Esophagus squamous epithelium (tissue), 5 donors: ENCODE measurements at regions not wholly inside any gene's neighbourhood (a gene's known extent, or its start where the extent isn't known, plus 50 kb on each side); places are given as distances from the start of the nearest gene placed in this dataset.
A peak's percentile ranks its signal among the peaks of the same experiment; 100 is the strongest.
"Not testable (repeated sequence)": the region's sequence is repeated elsewhere in the genome, so short reads cannot be mapped to it uniquely, and the experiment has no call there.

ENCODE experiments used
- DNase-seq: peaks from one replicate; lab custom pipeline; 2025; lab: John Stamatoyannopoulos, UW
- H3K27ac ChIP-seq, 4 donors: fragments of 200-600 bp; sonication (generic); one replicate each; pipeline ENCODE4 v1.5.1; 2016 to 2019; ENCODE audit warnings: mild to moderate bottlenecking in 1 of 4
- H3K27me3 ChIP-seq, 4 donors: fragments of 200-600 bp; sonication (generic); 1 replicate in 3 of 4; 2 replicates in 1 of 4; pipeline versions ENCODE4 v1.5.1 to v1.6.0; 2017 to 2021; ENCODE audit warnings: antibody characterized with exemption in 1 of 4
- H3K36me3 ChIP-seq, 3 donors: fragments of 200-600 bp; sonication (generic); one replicate each; pipeline ENCODE4 v1.5.1; 2016 to 2019
- H3K4me1 ChIP-seq, 3 donors: fragments of 200-600 bp; sonication (generic); one replicate each; pipeline ENCODE4 v1.5.1; 2017 to 2019
- H3K4me3 ChIP-seq, 4 donors: fragments of 200-600 bp; sonication (generic); 1 replicate in 3 of 4; 2 replicates in 1 of 4; pipeline ENCODE4 v1.5.1; 2016 to 2019; ENCODE audit warnings: mild to moderate bottlenecking in 2 of 4, moderate library complexity in 1 of 4
- H3K9me3 ChIP-seq, 3 donors: fragments of 200-600 bp; sonication (generic); one replicate each; pipeline ENCODE4 v1.5.1; 2016 to 2019
- CTCF ChIP-seq, 6 experiments: fragments of 450-650 bp in 4 of 6; fragments of 200-600 bp in 2 of 6; sonication (generic) in 2 of 6; IDR thresholded peaks; one replicate each; pipeline ENCODE4 v1.5.1; 2016 to 2019; ENCODE audit warnings: antibody characterized with exemption in 6 of 6, mild to moderate bottlenecking in 4 of 6, moderate library complexity in 4 of 6
- POLR2A ChIP-seq, 4 donors: fragments of 450-650 bp; IDR thresholded peaks; one replicate each; pipeline ENCODE4 v1.6.1; 2017; ENCODE audit warnings: antibody characterized with exemption in 4 of 4, mild to moderate bottlenecking in 4 of 4, moderate library complexity in 3 of 4
- WGBS, 2 donors: methylation state at CpG; one replicate each; pipeline ENCODE4 v1.1.5; 2018; 5-methylcytosine and 5-hydroxymethylcytosine counted together
- intact Hi-C: fragments of 100-400 bp; cut with DNase I; formaldehyde crosslinking; loops from one replicate; pipeline ENCODE4 v1.15.0; 2022
- donor health status: DM: yes; HTN: yes; CAD: no.

- no peak overlapping the region for H3K4me3 ChIP-seq
- H3K27ac ChIP-seq = no peak overlapping the region
- intact Hi-C loops = no loop called here
- H3K36me3 ChIP-seq = no peaks in the 10 kb centered on the region
- no peaks in the 10 kb centered on the region for H3K4me1 ChIP-seq
- H3K9me3 ChIP-seq = no peaks in the 10 kb centered on the region
- TF ChIP-seq CTCF (IDR thresholded peaks at IDR 0.05) (peak in 4 of 6 experiments; percentile 29 to 60 (median 34)), POLR2A (IDR thresholded peaks at IDR 0.05) (no peak)
- no peaks in the 10 kb centered on the region for H3K27me3 ChIP-seq
- DNase-seq = no peak
Observed at GRCh38 chr6:85756982-85757381, 114.3 kb upstream of the SYNCRIP start.

- no peak for DNase-seq
- Histone ChIP-seq H3K27ac (no peak overlapping the region), H3K9me3 (no peaks in the 10 kb centered on the region), H3K36me3 (no peaks in the 10 kb centered on the region), H3K27me3 (no peaks in the 10 kb centered on the region), H3K4me1 (no peaks in the 10 kb centered on the region), H3K4me3 (no peak overlapping the region)
- TF ChIP-seq CTCF (IDR thresholded peaks at IDR 0.05) = no peak
- TF ChIP-seq POLR2A (IDR thresholded peaks at IDR 0.05) = no peak
- 20 to 31% methylated on average over 2 of the region's 2 CpGs for WGBS, 2 donors
- intact Hi-C loops = no loop called here
Observed at GRCh38 chr6:85754894-85755293, 112.2 kb upstream of the SYNCRIP start.

- intact Hi-C loops = no loop called here
- TF ChIP-seq POLR2A (IDR thresholded peaks at IDR 0.05) = no peak
- TF ChIP-seq CTCF (IDR thresholded peaks at IDR 0.05) = no peak
- no peak overlapping the region for H3K27ac ChIP-seq
- no peak overlapping the region for H3K4me3 ChIP-seq
- H3K36me3 ChIP-seq = no peaks in the 10 kb centered on the region
- no peaks in the 10 kb centered on the region for H3K27me3 ChIP-seq
- no peaks in the 10 kb centered on the region for H3K9me3 ChIP-seq
- no peaks in the 10 kb centered on the region for H3K4me1 ChIP-seq
- DNase-seq = no peak
- WGBS, 2 donors = 67 to 70% methylated on average over 5 of the region's 5 CpGs
Observed at GRCh38 chr6:85752602-85753001, 109.9 kb upstream of the SYNCRIP start.

GRCh38 chr6:85751374-85752055, 108.8 kb upstream of the SYNCRIP start:
- H3K9me3 ChIP-seq = no peaks in the 10 kb centered on the region
- H3K27me3 ChIP-seq = no peaks in the 10 kb centered on the region
- intact Hi-C loops = no loop called here
- DNase-seq = no peak
- H3K36me3 ChIP-seq = no peaks in the 10 kb centered on the region
- 71% methylated on average over 3 to 5 of the region's 5 CpGs for WGBS, 2 donors
- TF ChIP-seq CTCF (IDR thresholded peaks at IDR 0.05) = no peak
- TF ChIP-seq POLR2A (IDR thresholded peaks at IDR 0.05) = no peak
- no peaks in the 10 kb centered on the region for H3K4me1 ChIP-seq
- no peak overlapping the region for H3K27ac ChIP-seq
- H3K4me3 ChIP-seq = no peak overlapping the region

- H3K4me1 ChIP-seq, H3K27ac ChIP-seq, intact Hi-C loops, H3K4me3 ChIP-seq, H3K9me3 ChIP-seq, H3K27me3 ChIP-seq, DNase-seq, H3K36me3 ChIP-seq: not testable (repeated sequence)
- WGBS, 2 donors = 86 to 95% methylated on average over 2 of the region's 2 CpGs
Observed at GRCh38 chr6:85750146-85750545, 107.5 kb upstream of the SYNCRIP start.

GRCh38 chr6:85749236-85749635, 106.5 kb upstream of the SYNCRIP start:
- intact Hi-C loops = no loop called here
- Histone ChIP-seq H3K4me3 (no peak overlapping the region), H3K4me1 (no peaks in the 10 kb centered on the region), H3K9me3 (no peaks in the 10 kb centered on the region), H3K27ac (no peak overlapping the region), H3K36me3 (no peaks in the 10 kb centered on the region), H3K27me3 (no peaks in the 10 kb centered on the region)
- no peak for TF ChIP-seq POLR2A (IDR thresholded peaks at IDR 0.05)
- TF ChIP-seq CTCF (IDR thresholded peaks at IDR 0.05) = no peak
- no peak for DNase-seq
- 66 to 84% methylated on average over 4 of the region's 4 CpGs for WGBS, 2 donors
